ENCODE measurements at regions not wholly inside any gene's neighbourhood (a gene's known extent, or its start where the extent isn't known, plus 50 kb on each side); places are given as distances from the start of the nearest gene placed in this dataset.

DNA sequence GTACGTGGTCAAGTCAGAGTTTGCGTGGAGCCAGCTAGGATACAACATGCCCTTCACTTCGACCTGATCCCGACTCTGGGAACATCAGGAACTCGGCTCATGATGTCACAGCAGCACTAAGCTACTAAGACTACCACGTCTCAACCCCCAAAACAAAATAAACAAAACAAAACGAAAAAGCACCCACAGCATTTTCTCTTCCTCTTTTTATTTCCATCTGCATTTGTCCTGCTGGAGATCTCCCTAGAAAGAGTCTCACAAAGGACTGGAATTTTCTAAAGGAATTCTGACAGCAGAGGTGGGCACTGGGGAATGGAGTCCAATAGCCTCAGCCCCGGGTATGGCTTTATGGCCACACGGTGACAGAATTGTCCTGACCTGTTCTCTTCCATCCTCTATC lies 196.6 kb downstream of the SALL1 start:
- no peaks in the 10 kb centered on the region for H3K9me3 Mint-ChIP-seq
- no peak for ATAC-seq
- no peaks in the 10 kb centered on the region for H3K36me3 Mint-ChIP-seq
- DNase-seq (ENCODE audit: low spot score in 2 of 2): no peak
- no peak overlapping the region for H3K27ac Mint-ChIP-seq

DNA sequence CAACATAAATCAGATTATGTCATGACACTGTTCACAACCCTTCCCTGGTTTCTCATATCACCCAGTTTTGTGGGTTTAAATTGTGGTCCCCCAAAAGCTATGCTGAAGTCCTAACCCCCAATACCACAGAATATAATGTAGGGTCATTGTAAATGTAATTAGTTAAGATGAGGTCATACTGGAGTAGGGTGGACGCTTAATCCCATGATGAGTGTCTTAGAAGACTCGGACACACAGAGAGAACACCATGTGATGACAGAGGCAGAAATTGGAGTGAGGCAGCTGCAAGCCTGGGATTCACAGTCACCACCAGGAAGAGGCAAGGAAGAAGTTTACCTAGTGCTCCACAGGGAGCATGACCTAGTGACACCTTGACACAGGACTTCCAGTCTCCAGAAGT lies 197.8 kb downstream of the SALL1 start:
- no peaks in the 10 kb centered on the region for H3K36me3 Mint-ChIP-seq
- ATAC-seq (no peak), DNase-seq (ENCODE audit: low spot score in 2 of 2) (no peak)
- H3K9me3 Mint-ChIP-seq: no peaks in the 10 kb centered on the region
- H3K27ac Mint-ChIP-seq: no peak overlapping the region

DNA sequence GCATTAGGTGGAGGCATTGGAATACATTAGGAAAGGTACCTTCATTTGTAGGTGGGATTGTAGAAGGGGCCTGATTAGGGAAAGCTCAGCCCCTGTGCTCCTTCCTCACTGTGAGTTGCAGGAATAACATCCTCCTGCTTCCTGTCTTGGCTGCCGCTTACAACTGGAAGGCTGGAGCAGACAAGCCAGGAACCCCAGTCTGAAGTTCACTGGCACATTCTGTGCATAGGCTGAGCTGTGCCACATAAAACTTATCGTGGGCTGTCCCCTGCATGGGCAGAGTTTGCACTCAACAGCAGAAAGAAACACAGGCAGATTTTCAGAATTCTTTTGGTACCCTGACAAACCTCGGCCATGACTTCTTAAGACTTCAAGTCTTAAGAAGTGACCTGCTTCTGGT lies 200.1 kb downstream of the SALL1 start:
- Mint-ChIP-seq H3K9me3 (no peaks in the 10 kb centered on the region), H3K36me3 (no peaks in the 10 kb centered on the region), H3K27ac (no peak overlapping the region)
- ATAC-seq: no peak
- no peak for DNase-seq (ENCODE audit: low spot score in 2 of 2)

DNA sequence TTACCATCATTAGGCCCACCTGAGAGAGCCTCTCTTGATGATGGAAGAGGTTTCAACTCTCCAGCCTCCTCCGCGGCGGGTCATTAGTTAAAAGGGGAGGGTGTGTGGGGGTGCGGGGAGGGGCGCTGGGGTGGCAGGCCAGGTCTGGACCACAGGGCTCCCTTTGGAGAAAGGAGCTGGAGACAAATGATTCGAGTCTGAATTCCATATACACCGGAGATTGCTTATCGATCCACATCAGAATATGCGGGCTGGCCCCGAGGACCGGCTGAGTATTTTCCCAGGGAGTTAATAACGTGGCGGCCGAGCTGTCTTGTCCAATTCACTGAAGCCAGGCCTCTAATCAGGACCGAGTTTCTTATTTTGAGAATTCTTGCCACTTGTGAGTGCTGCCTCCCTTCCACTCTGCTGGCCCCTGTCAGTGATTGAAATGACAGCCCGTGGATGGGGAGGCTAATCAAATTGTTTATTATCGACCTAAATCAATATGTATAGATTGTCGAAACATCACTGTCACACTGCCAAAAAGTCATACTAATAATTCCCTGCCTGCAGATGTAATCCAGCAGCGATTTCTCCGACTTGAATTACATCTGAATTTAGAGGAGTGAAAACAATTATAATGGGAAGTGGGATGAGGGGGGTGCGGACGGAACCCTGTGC lies 202.7 kb downstream of the SALL1 start:
- Mint-ChIP-seq H3K27ac (no peak overlapping the region), H3K9me3 (no peaks in the 10 kb centered on the region), H3K36me3 (no peaks in the 10 kb centered on the region)
- DNase-seq (ENCODE audit: low spot score in 2 of 2): no peak
- no peak for ATAC-seq

- no peaks in the 10 kb centered on the region for H3K36me3 Mint-ChIP-seq
- no peak for DNase-seq (ENCODE audit: low spot score in 2 of 2)
- H3K9me3 Mint-ChIP-seq: no peaks in the 10 kb centered on the region
- no peak for ATAC-seq
- no peak overlapping the region for H3K27ac Mint-ChIP-seq
Measured at GRCh38 chr16:50947826-50948225, 203.2 kb downstream of the SALL1 start.

DNA sequence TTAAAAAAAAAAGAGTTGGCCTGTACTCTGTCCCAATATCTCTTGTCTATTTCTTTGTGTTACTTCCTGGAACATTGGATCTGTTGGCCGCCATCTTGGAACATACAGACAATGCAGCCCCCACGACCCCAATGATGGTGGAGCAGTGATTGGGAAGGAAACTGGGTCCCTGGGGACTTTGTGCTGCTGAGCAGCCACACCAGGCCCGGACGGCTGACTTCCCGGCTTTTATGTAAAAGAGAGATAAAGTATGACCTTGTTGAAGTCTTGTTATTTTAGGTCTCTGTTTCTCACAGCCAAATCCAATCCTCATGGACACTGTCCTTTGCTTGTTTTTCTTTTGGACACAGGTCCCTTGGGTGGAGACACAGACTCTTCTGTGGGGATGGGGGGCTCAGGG lies 204.5 kb downstream of the SALL1 start:
- no peak for ATAC-seq
- Mint-ChIP-seq H3K9me3 (no peaks in the 10 kb centered on the region), H3K27ac (no peak overlapping the region), H3K36me3 (no peaks in the 10 kb centered on the region)
- no peak for DNase-seq (ENCODE audit: low spot score in 2 of 2)

DNA sequence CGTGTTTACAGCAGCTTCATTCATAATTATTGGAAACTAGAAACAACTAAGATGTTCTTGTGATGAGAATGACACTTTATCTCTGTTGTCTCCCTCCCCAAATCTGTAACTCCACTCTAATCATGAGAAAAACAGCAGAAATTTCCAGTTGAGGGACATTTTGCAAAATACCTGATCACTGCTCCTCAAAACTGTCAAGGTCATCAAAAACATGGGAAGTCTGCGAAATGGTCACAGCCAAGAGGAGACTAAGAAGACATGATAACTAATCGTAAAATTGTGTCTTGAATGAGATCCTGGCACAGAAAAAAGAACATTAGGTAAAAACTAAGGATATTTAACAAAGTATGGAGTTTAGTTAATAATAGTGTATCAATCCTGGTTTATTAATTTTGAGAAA lies 204.2 kb downstream of the CYLD start:
- DNase-seq (ENCODE audit: low spot score in 2 of 2) (no peak), ATAC-seq (no peak)
- no peak overlapping the region for H3K27ac Mint-ChIP-seq
- no peaks in the 10 kb centered on the region for H3K36me3 Mint-ChIP-seq
- H3K9me3 Mint-ChIP-seq: no peaks in the 10 kb centered on the region

DNA sequence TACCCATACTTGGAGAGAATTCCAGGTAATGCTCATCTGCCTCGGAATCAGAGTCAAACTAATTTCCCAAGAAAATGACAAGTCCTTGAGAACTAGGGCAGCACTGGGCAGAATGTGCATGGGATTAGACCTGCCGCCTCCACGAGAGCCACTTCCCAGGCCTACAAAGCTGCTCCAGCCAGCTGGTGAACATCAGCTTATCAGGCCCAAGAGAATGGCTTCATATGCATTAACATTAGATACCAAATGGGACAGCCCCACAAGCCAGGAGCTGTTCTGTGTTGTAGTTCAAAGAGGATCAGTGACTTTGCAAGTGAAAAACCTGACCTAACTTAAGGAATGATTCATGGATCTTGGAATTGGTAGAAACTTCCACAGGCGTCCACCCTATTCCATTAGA lies 203.3 kb downstream of the CYLD start:
- Mint-ChIP-seq H3K27ac (no peak overlapping the region), H3K9me3 (no peaks in the 10 kb centered on the region), H3K36me3 (no peaks in the 10 kb centered on the region)
- ATAC-seq (no peak), DNase-seq (ENCODE audit: low spot score in 2 of 2) (no peak)

DNA sequence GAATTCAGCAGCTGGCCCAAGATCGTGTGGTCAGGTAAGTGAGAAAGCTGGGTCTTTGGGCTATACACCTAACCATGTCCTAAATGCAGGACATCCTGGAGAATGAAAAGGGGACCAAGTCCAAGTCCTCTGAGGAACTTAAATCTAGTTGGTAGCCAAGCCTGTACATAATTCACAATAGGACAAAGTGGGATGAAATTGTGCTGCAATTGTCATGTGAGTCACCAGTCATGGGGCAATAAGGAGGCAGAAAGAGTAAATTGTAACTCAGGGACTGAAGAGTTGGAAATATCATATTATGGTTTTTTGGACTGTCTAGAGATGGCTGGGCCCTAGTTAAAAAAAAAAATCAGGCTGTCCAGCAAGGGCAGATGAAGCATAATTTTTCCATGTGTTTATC lies 202.6 kb downstream of the CYLD start:
- ATAC-seq (no peak), DNase-seq (ENCODE audit: low spot score in 2 of 2) (no peak)
- Mint-ChIP-seq H3K27ac (no peak overlapping the region), H3K9me3 (no peaks in the 10 kb centered on the region), H3K36me3 (no peaks in the 10 kb centered on the region)

- no peaks in the 10 kb centered on the region for H3K36me3 Mint-ChIP-seq
- ATAC-seq (no peak), DNase-seq (ENCODE audit: low spot score in 2 of 2) (no peak)
- H3K27ac Mint-ChIP-seq: no peak overlapping the region
- no peaks in the 10 kb centered on the region for H3K9me3 Mint-ChIP-seq
Measured at GRCh38 chr16:50944033-50944432, 202.1 kb downstream of the CYLD start.

DNA sequence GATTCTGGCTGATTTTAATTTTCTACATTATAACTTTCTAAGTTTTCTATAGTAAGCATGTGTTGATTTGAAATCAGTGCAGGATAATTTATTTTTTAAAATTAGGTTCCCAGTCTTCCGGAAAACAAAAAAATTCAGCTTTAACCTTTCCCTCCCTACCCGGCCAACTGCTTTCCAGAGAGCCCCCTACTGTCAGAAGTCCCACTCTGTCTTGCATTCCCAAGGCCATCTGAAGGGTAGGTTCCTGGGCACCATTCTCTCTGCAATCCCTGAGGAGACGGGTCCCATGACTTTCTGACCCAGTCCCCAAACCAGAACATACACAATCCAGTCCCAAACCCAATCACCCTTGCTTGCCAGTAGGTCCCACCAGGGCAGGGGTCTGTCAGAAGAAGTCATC lies 200.3 kb downstream of the CYLD start:
- DNase-seq (ENCODE audit: low spot score in 2 of 2) (no peak), ATAC-seq (no peak)
- Mint-ChIP-seq H3K9me3 (no peaks in the 10 kb centered on the region), H3K36me3 (no peaks in the 10 kb centered on the region), H3K27ac (no peak overlapping the region)

GRCh38 chr16:50941681-50942080 lies 199.8 kb downstream of the CYLD start:
- DNase-seq (ENCODE audit: low spot score in 2 of 2) (no peak), ATAC-seq (no peak)
- H3K27ac Mint-ChIP-seq: no peak overlapping the region
- H3K9me3 Mint-ChIP-seq: no peaks in the 10 kb centered on the region
- no peaks in the 10 kb centered on the region for H3K36me3 Mint-ChIP-seq

DNA sequence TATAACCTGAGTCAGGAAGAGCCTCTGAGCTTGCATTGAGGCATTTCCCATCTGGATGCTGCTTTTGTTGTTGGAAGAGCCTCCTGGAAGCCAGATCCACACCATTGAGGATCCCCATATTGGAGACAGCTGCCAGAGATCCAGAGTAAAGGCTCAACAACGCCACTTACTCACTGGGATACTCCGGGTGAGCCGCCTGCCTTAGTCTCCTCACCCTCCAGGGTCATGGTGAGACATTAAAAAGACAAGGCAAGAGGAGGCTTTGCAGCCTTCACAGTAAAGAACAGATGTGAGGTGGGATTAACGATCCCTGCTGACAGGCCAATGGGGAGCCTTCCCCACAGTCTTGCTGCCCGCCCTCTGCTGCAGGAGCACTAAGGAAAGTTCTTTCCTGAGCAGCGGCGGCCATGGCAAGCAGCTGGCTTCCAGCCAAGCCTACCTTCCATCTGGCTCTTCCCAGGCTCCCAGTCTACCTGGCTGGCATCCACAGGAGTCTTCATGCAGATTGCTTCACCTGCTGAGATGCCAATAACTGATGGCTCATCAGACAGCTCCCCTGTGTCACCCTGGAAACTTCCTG lies 198.5 kb downstream of the CYLD start:
- H3K27ac Mint-ChIP-seq: no peak overlapping the region
- no peak for ATAC-seq
- no peak for DNase-seq (ENCODE audit: low spot score in 2 of 2)
- H3K9me3 Mint-ChIP-seq: no peaks in the 10 kb centered on the region
- no peaks in the 10 kb centered on the region for H3K36me3 Mint-ChIP-seq

- Mint-ChIP-seq H3K9me3 (no peaks in the 10 kb centered on the region), H3K36me3 (no peaks in the 10 kb centered on the region), H3K27ac (no peak overlapping the region)
- DNase-seq (ENCODE audit: low spot score in 2 of 2) (no peak), ATAC-seq (no peak)
Measured at GRCh38 chr16:50939356-50939755, 197.5 kb downstream of the CYLD start.

DNA sequence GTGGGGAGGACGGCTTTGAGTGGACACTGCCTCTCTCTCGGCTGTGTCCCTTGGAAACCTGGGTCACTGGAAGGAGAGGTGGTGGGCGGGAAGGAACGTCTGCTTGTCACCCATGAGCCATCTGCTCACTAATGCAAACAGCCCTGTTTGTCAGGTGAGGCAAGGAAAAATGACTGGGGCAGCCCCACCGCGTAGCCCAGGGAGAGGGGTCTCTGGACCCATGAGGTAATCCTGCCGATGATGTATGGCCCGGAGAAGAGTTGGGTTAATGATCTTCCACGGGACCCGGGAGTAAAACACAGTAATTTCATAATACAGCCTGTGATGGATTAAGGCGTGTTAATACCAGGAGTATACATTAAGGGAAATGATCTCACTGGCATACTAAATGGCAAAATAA lies 197.0 kb downstream of the CYLD start:
- Mint-ChIP-seq H3K27ac (no peak overlapping the region), H3K36me3 (no peaks in the 10 kb centered on the region)
- DNase-seq (ENCODE audit: low spot score in 2 of 2): no peak

DNA sequence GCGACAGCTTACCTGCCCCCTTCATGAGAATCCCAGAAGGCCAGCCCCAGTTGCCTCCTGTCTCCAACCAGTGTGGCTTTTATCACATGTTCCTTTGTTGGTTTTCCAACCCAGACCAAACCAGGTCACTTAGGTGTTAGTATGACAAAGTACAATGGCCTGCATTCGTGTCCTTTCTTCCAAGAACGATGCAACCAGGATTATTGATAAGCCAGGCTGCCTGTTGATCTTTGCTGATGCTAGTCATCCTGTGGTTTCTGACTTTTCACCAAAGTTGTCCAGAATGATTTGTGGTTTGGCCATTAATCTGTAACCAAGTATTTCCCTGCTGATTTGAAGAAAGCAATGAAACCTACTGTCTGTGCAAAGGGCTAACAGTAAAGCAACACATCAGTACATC lies 191.4 kb downstream of the CYLD start:
- H3K9me3 Mint-ChIP-seq: no peaks in the 10 kb centered on the region
- no peak overlapping the region for H3K27ac Mint-ChIP-seq
- no peaks in the 10 kb centered on the region for H3K36me3 Mint-ChIP-seq
- DNase-seq (ENCODE audit: low spot score in 2 of 2) (no peak), ATAC-seq (no peak)

More for the DNA sequence above, 197.0 kb downstream of the CYLD start:
- no peaks in the 10 kb centered on the region for H3K9me3 Mint-ChIP-seq
- ATAC-seq: no peak

GRCh38 chr16:50932348-50932935 lies 190.6 kb downstream of the CYLD start:
- H3K27ac Mint-ChIP-seq: no peak overlapping the region
- ATAC-seq (no peak), DNase-seq (ENCODE audit: low spot score in 2 of 2) (no peak)
- H3K36me3 Mint-ChIP-seq: no peaks in the 10 kb centered on the region
- no peaks in the 10 kb centered on the region for H3K9me3 Mint-ChIP-seq

DNA sequence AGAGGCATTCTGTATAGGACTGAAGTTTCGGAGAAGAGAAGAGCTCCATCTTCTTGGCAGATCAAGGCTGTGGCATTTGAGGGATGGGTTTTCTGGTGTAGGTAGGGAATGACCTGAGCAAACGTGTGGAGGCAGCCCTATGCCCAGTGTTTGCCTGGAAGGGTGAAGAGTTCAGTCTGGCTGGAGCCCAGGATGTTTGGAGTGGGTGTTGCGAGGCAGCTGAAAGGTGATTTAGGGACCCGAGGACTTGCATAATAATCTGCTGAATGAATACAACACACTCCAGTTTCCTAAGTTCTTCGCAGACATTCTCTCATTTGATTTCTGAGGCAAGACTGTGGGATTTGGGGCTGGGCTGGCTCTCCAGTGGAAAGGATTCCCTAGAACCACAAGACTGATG lies 186.2 kb downstream of the CYLD start:
- H3K36me3 Mint-ChIP-seq: no peaks in the 10 kb centered on the region
- ATAC-seq: no peak
- peak overlapping the region in 1 of 2 donors; percentile 82 for H3K27ac Mint-ChIP-seq
- DNase-seq (ENCODE audit: low spot score in 2 of 2): no peak
- no peaks in the 10 kb centered on the region for H3K9me3 Mint-ChIP-seq

All from activated naive CD4-positive, alpha-beta T cell treated with anti-CD3 and anti-CD28 coated beads, Interleukin-2, amount 50 U/mL, for 72 hours (primary cell).